Fibroblast of skin of right biceps (primary cell): ENCODE measurements at regions not wholly inside any gene's neighbourhood (a gene's known extent, or its start where the extent isn't known, plus 50 kb on each side); places are given as distances from the start of the nearest gene placed in this dataset.

Experiments
- DNase-seq: peaks from one replicate; pipeline ENCODE4 v3.0.0-alpha.2; 2013

DNA sequence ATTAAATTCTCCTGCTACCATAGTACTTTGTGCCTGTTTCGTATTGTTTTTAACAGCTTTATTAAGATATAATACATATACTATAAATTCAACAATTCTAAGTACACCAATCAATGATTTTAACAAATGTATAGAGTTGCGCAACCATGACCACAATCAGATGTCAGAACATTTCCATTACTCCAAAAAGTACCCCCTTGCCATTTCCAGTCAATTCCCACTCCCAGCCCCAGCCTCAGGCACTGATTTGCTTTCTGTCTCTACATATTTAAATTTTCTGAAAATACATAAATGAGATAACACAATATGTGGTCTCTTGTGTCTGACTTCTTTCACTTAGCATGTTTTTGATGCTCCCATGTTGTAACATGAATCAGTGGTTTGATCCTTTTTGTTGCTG lies 193.9 kb downstream of the FIGN start:
- no peak for DNase-seq

DNA sequence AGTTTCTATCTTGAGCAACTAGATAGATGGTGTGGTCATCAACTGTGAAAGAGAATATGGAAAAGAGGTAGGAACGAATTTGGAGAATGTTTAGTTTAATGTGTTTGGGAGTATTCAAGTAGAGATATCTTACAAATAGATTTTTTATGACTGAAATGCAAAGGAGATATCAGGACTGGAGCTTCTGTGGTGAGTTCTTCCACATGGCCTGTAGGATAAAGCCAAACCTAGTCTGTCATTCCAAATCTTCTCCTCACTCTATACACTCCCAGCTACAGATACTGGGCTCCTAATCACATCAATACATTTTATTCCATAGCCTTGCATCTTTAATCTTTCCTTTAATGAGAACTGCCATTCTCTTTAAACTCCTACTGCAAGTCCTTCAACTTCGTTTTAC lies 194.3 kb downstream of the FIGN start:
- DNase-seq: no peak

DNA sequence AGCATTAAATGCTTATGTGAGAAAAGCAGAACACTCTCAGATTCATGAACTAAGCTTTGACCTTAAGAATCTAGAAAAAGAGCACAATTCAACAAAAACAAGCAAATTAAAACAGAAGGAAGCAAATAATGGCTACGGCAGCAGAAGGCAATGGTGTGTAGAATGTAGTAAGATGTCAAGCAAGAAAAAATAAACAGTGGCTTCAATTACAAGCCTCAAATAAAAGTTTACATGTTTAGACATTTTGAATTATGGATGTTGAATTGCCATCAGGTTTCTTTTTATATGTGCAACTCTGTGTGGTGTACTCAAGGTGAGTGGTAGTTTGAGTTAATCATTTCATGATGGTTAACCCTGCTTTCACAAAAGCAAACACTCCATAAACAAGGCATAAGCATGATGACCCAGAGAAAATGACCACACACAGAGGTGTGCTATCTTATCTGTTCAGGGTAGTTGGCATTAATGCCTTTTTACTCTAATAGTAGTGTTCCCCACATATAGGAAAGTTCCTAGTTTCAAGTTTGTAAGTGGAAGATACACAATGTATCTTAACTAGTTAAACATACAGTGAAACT lies 207.1 kb downstream of the FIGN start:
- DNase-seq: no peak

DNA sequence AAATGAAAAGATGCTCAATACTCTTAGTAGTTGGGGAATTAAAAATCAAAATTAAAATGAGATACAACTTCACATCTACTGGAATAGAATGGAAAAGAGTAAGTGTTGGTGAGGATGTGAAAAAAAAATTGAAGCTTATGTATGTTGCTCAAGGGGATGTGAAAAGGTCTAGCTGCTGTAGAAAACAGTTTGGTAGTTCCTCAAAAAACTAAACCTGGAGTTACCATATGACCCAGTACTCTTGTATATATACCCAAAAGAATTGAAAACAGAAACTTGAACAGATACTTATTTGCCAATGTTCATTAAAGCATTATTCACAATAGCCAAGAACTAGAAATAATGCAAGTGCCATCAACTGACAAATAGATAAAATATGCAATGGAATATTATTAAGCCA lies 208.4 kb downstream of the FIGN start:
- no peak for DNase-seq

DNA sequence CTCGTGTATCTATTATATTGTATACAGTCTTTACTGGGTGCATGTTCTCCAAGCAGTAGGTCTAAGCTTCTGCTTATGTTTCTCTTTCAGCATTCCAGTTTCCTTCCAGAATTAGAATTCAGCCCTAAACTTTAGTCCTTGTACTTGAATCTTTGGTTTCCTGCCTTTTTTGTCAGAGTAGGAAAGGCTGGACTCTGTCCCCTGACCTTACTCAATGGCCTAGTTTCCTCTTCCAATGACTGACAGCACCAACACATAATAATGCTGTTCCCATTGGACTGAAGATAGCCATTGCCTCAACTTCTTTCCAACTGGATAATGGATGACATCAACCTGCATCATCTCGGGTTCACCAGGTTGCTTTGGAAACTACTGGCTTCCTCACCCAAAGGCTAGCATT lies 217.0 kb downstream of the FIGN start:
- DNase-seq: no peak

DNA sequence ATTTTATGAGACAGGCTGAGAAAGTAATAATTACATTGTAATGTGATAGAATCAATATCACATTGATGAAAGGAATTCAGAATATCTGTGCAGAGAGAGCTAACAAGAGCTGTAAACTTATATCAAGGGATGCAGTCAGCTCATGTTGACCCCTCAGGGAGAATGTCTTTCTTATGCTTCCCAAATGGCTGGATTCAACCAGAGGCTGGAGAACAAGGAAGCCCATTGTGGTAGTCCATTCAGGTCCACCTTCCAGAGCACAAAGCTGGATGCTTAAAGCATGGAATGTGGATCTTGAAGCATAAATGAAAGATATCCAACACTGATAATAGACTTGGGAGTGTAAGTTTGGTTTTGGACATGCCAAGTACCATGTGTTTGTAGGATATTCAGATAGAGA lies 220.0 kb downstream of the FIGN start:
- DNase-seq: no peak

DNA sequence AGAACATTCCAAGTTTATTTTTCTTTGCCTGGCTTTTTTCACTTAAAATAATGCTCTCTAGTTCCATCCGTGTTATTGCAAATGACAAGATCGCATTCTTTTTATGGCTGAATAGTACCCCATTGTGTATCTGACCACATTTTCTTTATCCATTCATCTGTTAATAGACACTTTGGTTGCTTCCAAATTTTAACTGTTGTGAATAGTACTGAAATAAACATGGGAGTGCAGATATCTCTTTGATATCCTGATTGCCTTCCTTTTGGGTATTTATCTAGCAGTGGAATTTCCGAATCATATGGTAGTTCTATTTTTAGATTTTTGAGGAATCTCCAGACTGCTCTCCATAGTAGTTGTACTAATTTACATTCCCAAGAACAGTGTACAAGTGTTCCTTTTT lies 230.5 kb downstream of the FIGN start:
- no peak for DNase-seq

DNA sequence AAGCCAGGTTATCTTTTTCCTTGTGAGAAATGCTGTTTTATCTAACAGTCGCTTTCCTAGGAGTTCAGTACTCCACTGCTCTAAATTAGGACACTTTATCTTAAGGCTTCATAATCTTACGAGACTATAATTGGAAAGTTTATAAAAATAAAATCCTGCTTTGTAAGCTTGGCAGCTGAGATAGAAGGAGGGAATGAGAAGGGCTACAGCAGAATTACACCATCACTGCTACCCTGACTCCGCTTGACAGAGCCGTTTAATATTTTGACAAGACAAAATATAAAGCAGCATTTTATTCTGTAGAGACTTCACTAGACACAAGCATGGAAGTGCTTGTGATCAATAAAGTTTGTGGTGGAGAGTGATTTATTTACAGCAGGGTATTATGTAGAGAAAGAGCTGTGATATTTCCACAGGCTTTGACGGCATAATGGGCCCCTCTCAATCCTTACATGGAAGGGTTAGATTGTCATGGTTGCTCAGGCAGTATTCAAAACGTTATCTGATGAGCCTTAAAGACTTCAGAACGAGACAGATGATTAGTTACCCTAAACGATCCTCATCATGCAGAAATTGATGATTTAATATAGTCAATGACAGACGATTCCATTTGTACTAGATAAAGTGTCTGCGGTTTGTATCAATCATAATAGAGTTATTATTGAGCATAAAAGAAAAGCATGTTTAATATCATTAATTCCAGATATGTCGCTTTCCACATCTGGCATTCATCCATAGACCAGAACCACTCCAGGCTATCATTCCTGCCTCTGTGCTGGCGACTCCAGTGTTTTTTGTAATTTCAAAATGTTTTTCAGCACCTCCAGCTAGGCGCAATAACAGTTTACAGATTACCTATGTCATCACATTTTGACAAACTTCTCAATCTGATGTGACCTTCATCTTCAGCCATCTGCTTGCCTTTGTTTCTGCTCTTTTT lies 242.2 kb downstream of the FIGN start:
- no peak for DNase-seq

DNA sequence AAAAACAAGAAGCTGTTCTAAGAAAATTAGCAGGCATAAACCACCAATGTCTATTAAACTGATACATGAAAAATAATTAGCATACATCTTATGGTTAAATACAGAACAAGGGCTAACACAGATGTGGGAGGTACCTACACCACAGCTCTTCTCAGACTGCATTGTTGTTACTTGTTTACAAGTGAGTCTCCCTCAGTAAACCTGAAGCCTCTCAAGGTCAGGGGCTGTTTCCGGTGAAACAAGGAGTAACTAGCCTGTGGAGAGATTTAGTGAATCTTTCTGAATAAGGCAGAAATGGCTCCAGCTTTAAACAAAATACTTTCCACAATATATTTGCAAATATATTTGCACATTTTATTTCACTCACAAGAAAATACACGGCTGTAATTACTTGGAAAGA lies 244.0 kb downstream of the FIGN start:
- no peak for DNase-seq

DNA sequence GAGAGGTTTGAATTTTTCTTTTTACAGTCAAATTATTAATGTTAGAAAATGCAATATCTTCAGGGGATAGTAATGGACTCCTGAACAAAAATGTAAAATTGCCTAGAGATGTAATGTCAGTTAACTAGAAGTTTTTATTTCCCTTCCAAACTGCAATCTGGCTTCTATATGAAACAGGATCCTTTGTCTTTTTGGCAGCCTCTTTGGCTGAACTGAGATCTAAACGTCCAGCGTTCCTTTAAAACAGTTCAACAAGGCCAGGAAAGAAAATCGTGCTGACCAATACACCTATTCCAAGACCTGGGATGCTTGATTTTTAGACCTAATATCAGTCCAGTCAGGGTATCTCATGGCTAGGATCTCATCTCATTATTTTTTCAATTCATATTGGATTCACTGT lies 245.5 kb downstream of the FIGN start:
- DNase-seq: no peak

DNA sequence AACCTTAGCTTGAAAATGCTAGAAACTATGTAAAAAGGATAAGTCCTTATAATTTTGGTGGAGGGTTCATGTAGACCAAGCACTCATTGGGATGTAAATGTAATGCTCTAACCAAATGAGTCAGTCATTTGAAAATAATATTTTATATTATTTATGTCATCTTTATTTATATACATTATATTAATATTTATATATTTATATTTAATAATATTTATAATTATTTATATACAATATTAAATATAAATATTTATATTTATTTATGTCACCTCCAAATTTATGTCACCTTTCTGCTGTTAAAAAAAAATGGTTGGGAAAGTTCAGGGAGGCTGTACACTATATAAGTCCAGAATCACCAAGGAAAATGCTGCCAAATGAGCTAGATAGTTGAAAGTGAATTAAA lies 254.3 kb downstream of the FIGN start:
- no peak for DNase-seq

DNA sequence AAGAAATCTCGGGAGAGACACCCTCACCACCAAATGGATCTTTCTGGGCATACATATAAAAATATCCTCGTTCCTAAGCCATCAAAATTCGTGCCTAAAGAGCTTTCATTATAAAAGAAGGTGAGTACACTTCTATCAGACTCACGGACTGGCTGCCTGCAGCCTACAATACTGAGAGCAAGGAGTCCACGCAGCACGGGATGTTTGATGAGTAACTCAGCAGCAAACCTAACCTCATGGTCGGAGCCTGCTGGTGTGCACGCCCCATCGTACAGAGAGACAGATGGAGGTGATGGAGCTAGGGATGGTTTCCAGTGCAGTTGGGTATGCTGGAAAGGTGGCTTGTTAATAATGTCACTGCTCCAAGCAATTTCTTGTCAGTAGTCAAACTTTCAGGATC lies 256.2 kb downstream of the FIGN start:
- no peak for DNase-seq

DNA sequence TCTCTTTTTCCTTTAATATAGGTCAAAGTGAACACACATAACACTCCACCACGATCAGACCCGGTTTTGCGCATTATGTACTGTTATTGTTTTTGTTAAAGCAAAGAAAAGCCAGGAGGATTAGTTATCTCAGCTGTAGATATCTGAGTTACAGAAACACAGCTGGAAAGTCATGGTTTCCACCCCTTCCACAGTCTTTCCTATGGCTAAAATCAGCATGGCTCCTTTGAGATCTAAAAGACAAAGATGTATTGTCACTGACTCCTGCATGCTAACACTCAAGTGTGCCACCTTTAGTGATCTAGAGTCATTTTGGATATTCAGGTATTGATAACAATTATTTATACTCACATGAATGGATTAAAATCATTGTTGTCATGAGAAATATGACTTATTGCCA lies 260.0 kb downstream of the FIGN start:
- no peak for DNase-seq

DNA sequence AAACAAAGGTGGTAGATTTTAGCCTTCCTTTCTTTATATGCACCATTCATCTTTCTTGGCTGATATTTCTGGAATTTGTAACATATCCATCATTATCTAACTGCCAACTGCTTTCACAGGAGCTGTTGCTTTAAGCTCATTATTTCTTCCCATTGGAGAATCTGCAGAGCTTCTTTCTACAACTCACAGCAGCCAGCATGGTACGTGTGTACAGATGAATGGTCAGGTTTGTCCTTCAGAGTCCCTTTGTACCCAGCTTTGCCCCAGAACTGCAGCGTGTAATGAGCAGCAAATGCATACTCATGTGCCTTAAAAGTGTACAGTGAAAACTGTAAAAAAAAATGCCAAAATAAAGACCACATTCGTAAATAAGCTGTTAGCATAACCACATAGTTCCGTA lies 260.9 kb downstream of the FIGN start:
- DNase-seq: no peak

DNA sequence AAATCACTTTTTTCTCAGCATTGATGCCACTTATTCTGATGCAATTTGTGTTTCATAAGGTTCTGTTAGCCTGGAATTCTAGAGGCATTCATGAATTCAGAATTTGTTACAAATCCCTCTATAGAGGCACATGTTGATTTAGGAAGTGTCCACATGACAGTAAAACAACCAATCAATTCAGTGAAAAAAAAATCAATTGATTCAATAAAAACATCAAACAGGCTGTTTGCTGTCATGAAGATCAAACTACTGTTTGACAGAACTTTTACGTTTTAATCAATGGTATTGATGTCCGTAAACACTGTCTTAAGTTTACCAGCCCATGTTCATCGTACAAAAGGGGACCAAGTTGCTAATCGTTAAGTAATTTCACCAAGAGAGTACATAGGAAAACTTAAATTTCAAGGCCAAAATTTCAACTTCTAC lies 261.5 kb downstream of the FIGN start:
- DNase-seq: no peak

DNA sequence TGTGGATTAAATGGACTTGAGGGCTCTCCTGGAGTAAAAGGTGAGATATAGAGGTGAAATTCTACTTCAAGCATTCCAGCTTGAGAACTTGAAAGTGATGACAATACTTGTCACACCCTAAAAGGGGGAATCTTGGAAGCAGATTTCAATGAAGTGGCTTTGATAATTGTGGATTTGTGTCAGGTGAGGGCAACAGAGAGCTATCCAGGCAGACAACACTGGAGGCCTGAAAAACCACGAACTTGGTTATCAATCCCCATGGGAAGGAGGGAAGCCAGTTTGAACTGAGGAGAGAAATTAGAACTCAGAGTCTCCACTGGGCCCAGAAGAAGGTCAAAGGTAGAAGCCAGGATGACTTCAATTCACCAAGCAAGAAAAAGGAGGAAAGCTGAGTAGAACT lies 263.9 kb downstream of the FIGN start:
- peak; percentile 36 for DNase-seq

DNA sequence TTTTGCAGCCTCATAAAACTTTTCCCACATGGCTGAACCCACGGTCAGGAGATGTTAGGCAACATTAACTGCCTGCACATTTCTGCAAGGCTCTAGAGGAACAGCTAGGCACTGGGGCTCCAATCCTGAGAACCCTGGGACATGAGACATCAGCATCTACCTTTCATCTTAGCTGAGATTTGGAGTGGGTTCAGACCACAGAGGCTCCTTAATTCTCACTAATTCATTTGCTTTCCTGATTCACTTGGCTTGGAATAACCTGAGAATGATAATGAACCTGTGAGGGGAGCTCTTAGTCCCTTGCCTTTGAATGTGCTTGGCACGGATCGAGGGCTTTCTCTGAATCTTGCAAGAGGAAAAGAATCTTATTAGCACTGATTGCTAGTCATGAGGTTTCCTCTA lies 266.2 kb downstream of the FIGN start:
- peak; percentile 15 for DNase-seq

DNA sequence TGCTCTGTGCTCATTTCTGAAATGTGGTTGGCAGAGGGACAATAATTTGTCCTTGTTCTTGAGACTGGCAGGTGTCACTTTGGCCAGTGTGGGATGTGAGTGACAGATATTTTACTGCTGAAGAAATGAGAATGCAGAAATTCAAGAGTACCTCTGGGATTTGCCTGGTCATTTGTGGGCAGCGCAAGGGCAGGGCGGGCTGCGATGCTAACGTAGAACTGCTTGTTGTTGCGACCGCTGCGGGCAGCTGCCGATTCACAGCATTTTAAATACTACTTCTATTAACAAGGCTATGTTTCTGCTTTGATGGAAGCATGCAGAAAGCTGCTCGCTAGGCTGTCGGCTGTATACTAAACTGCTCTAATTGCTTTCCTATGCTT lies 268.6 kb downstream of the FIGN start:
- peak; percentile 7 for DNase-seq

DNA sequence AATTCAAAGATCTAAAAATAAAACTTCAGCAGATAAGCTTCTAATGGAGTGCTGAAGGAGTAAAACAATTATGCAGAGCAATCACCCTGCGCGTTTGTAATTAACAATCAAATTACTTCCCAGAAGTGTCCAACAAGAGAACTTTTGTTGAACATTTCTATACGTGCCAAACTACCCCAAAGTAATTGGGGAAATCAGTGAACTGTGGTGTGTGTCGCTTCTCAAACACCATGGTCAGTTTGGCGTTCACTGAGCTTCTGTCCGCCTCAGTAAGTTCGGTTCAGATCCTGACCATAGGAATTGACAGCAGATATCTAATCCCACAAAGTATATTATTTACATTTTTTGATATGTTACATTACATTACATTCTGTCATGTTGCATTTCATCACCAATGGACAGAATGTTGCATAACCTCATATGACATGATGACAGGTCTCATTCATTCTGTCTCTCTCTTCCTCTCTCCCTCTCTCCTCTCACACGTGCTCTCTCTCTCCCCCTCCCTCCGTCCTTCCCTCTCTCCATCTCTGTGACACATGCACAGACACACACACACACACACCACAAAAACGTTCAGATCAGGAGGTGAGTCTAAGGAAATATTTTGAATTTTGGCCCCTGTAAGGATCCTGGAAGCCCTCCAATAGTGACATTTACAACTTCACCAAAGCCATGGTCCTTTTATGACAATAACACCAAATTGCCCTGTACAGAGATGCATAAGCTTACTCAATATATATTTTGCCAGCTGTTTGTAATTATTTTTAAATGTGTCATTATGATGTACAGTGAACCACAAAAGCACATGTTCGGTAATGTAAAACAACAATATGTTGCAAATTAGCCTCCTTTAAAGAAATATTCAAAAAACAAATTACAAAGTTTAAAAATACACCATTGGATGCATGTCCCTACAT lies 269.2 kb downstream of the FIGN start:
- DNase-seq: peak; percentile 17

DNA sequence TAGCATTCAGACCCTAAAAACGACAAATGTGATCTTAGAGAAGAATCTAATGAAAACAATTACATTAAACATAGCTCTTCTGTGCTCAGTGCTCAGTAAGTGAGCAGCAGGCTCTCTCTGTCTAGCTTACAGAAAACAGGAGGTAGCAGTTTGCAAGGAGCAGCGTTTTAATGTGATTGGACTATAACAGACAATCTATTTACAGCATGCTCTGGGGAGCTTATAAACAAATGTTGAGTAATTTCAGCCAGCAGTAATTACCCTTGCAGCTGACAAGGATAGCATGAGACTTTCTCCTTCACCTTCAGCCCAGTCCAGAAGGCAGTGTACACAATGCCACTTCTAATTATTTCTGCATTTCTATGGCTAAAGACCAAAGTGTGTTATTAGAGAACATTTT lies 270.4 kb downstream of the FIGN start:
- no peak for DNase-seq

DNA sequence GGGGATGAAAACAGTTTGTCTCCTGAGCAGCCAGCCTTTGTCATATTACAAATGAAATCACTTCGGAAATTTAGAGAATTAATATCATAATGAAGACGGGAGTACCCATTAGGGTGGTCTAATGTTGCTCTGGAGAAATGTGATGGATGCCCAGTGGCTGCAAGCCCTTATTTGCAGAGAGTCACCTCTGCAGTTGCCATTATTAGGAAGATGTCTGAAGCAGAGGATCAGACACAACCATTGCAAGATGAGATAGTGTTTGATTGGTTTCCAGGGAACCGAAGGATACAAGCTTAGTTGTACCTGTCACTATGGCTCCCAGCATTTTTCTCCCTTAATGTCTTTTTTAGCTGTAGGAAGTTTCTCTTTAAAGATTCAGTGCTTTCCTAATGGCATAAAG lies 272.4 kb downstream of the FIGN start:
- no peak for DNase-seq

DNA sequence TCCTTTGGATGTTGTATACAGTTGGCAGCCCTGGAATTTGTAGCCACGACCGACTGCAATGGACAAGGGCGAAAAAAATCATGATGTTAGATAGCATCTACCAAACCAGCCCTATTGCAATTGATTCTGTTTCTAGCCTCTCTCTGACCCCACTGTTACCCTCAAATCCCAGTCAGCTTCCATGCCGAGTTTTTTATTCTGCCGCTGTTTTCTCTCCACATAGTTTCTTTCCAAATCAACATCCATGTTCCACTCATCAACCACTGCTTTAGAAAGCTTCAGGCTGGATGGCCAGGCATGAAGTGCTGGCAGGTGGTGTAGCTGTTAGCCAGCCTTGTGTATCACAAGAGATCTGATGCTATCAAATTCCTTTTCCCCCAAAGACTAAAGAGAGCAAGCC lies 272.8 kb downstream of the FIGN start:
- DNase-seq: no peak

DNA sequence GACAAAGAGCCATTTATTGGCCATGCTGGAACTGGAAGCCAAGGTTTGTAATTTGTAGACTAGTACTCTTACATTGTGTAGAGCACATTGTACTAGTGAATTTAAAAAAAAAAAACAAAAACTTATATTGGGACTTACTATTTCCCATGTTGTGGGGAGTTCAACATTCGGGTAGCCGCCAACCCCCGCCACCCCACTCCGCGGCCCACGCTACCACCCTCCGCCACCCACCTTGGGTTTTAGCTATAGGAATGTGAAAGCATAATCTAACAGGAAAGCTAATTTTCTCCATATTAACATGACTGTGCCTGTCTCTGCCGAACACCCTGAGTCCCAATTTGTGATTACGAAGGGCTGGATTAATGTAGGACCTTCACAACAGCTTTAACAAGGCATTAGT lies 275.8 kb downstream of the FIGN start:
- DNase-seq: no peak
